ENCODE measurements at regions not wholly inside any gene's neighbourhood (a gene's known extent, or its start where the extent isn't known, plus 50 kb on each side); places are given as distances from the start of the nearest gene placed in this dataset.
"Not testable (repeated sequence)": the region's sequence is repeated elsewhere in the genome, so short reads cannot be mapped to it uniquely, and the experiment has no call there.

GRCh38 chr7:114148779-114149178 lies 230.0 kb upstream of the PPP1R3A start:
- intact Hi-C loops (cut with DNase I; ENCODE audit: low total_unique reads) = no loop called here
- TF ChIP-seq CTCF (IDR thresholded peaks at IDR 0.05) (no peak), POLR2A (IDR thresholded peaks at IDR 0.05) (no peak)

GRCh38 chr7:114141415-114141814 lies 222.6 kb upstream of the PPP1R3A start:
- no peak for DNase-seq (ENCODE audit: low spot score in 2 of 2)
- intact Hi-C loops (cut with DNase I; ENCODE audit: low total_unique reads) = no loop called here
- H3K4me3 ChIP-seq (ENCODE audit: low read depth, poor library complexity, severe bottlenecking) = no peak overlapping the region
- WGBS, 2 donors = 60 to 66% methylated on average over 3 of the region's 3 CpGs
- TF ChIP-seq POLR2A (IDR thresholded peaks at IDR 0.05) = no peak
- TF ChIP-seq CTCF (IDR thresholded peaks at IDR 0.05) = no peak

More at GRCh38 chr7:114148779-114149178, 230.0 kb upstream of the PPP1R3A start:
- 72 to 80% methylated on average over 3 of the region's 3 CpGs for WGBS, 2 donors
- H3K4me3 ChIP-seq (ENCODE audit: low read depth, poor library complexity, severe bottlenecking) = no peak overlapping the region
- no peak for DNase-seq (ENCODE audit: low spot score in 2 of 2)

- H3K4me3 ChIP-seq (ENCODE audit: low read depth, poor library complexity, severe bottlenecking) = no peak overlapping the region
- TF ChIP-seq POLR2A (IDR thresholded peaks at IDR 0.05) = no peak
- no peak for TF ChIP-seq CTCF (IDR thresholded peaks at IDR 0.05)
- no peak for DNase-seq (ENCODE audit: low spot score in 2 of 2)
- WGBS, 2 donors = 77 to 100% methylated on average over 1 of the region's 1 CpG
- intact Hi-C loops (cut with DNase I; ENCODE audit: low total_unique reads) = no loop called here
Observed at GRCh38 chr7:114140561-114140960, 221.8 kb upstream of the PPP1R3A start.

GRCh38 chr7:114139690-114140089 lies 220.9 kb upstream of the PPP1R3A start:
- DNase-seq (ENCODE audit: low spot score in 2 of 2); intact Hi-C loops (cut with DNase I; ENCODE audit: low total_unique reads); H3K4me3 ChIP-seq (ENCODE audit: low read depth, poor library complexity, severe bottlenecking): not testable (repeated sequence)
- 93 to 96% methylated on average over 5 of the region's 5 CpGs for WGBS, 2 donors

- WGBS, 2 donors = 92 to 96% methylated on average over 5 of the region's 5 CpGs
- TF ChIP-seq POLR2A (IDR thresholded peaks at IDR 0.05) (no peak), CTCF (IDR thresholded peaks at IDR 0.05) (no peak)
- no peak for DNase-seq (ENCODE audit: low spot score in 2 of 2)
- H3K4me3 ChIP-seq (ENCODE audit: low read depth, poor library complexity, severe bottlenecking) = no peak overlapping the region
- intact Hi-C loops (cut with DNase I; ENCODE audit: low total_unique reads) = no loop called here
Observed at GRCh38 chr7:114138587-114138986, 219.8 kb upstream of the PPP1R3A start.

- intact Hi-C loops (cut with DNase I; ENCODE audit: low total_unique reads) = no loop called here
- no peak overlapping the region for H3K4me3 ChIP-seq (ENCODE audit: low read depth, poor library complexity, severe bottlenecking)
- TF ChIP-seq POLR2A (IDR thresholded peaks at IDR 0.05) = no peak
- TF ChIP-seq CTCF (IDR thresholded peaks at IDR 0.05) = no peak
- no peak for DNase-seq (ENCODE audit: low spot score in 2 of 2)
Observed at GRCh38 chr7:114133717-114134116, 214.9 kb upstream of the PPP1R3A start.
